Right lobe of liver (tissue), 4 donors: ENCODE measurements at regions not wholly inside any gene's neighbourhood (a gene's known extent, or its start where the extent isn't known, plus 50 kb on each side); places are given as distances from the start of the nearest gene placed in this dataset.

ENCODE experiments used
- CTCF ChIP-seq, 4 donors: fragments of 200-600 bp in 3 of 4; fragments of 450-650 bp in 1 of 4; IDR thresholded peaks; one replicate each; pipeline versions ENCODE4 v1.5.1 to v1.8.0; 2016 to 2022; ENCODE audit warnings: antibody characterized with exemption in 4 of 4, mild to moderate bottlenecking in 2 of 4
- POLR2A ChIP-seq: fragments of 450-650 bp; IDR thresholded peaks from one replicate; pipeline ENCODE4 v1.6.1; 2017; ENCODE audit warnings: antibody characterized with exemption, mild to moderate bottlenecking
- donor health status: DM: no; HTN: no; CAD: no.
- donor health status: DM: no; HTN: no; CAD: no.
- donor health status: DM: no; HTN: yes; CAD: no.

- TF ChIP-seq POLR2A (no peak), CTCF (IDR thresholded peaks at IDR 0.05) (no peak)
Measured at GRCh38 chr1:90277270-90277669, 282.4 kb downstream of the ZNF326 start.
